Astrocyte of the cerebellum (primary cell): ENCODE measurements at regions not wholly inside any gene's neighbourhood (a gene's known extent, or its start where the extent isn't known, plus 50 kb on each side); places are given as distances from the start of the nearest gene placed in this dataset.
"Not testable (repeated sequence)": the region's sequence is repeated elsewhere in the genome, so short reads cannot be mapped to it uniquely, and the experiment has no call there.

Experiments used
- DNase-seq: peaks from one replicate; pipeline ENCODE4 v3.0.0-alpha.2; 2011; ENCODE audit warnings: low read depth
- H3K4me3 ChIP-seq: 2 replicates; pipeline ENCODE4 v1.5.1; 2011; ENCODE audit warnings: mild to moderate bottlenecking, low read depth, low read length, moderate library complexity
- in situ Hi-C: cut with HindIII; loops from 2 replicates; pipeline ENCODE4 v1.10.0; 2017; ENCODE audit warnings: low sequenced_read_pairs
- TF ChIP-seq, protein P1 (sequence below): IDR thresholded peaks from 2 replicates; pipeline ENCODE4 v1.5.1; 2012; ENCODE audit warnings: low read length, low read depth, moderate library complexity, mild to moderate bottlenecking; ENCODE audit errors: missing control alignments

DNA sequence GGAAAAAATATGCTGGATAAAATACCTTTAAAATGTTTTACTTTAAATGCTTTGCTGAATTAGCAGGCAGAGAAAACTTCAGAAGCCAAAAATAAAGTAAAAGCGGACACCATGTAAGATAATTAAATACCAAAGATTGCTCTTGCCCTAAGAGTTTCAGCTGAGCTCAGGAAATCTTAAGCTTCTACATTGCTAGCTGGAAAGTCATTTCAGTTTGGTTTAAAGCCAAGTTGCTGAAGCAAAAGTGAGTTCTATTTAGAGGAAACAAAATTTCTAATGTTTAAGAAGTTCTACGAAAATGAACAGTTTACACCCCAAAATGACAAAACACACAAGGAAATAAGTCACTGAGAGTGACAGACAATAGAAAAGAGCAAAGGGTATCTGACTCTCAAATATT, 310.0 kb downstream of the ADAMTS20 start:
- H3K4me3 ChIP-seq = no peak overlapping the region
- in situ Hi-C loops = no loop called here
- TF ChIP-seq, protein P1, sequence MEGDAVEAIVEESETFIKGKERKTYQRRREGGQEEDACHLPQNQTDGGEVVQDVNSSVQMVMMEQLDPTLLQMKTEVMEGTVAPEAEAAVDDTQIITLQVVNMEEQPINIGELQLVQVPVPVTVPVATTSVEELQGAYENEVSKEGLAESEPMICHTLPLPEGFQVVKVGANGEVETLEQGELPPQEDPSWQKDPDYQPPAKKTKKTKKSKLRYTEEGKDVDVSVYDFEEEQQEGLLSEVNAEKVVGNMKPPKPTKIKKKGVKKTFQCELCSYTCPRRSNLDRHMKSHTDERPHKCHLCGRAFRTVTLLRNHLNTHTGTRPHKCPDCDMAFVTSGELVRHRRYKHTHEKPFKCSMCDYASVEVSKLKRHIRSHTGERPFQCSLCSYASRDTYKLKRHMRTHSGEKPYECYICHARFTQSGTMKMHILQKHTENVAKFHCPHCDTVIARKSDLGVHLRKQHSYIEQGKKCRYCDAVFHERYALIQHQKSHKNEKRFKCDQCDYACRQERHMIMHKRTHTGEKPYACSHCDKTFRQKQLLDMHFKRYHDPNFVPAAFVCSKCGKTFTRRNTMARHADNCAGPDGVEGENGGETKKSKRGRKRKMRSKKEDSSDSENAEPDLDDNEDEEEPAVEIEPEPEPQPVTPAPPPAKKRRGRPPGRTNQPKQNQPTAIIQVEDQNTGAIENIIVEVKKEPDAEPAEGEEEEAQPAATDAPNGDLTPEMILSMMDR = no peak
- peak; percentile 2 for DNase-seq

DNA sequence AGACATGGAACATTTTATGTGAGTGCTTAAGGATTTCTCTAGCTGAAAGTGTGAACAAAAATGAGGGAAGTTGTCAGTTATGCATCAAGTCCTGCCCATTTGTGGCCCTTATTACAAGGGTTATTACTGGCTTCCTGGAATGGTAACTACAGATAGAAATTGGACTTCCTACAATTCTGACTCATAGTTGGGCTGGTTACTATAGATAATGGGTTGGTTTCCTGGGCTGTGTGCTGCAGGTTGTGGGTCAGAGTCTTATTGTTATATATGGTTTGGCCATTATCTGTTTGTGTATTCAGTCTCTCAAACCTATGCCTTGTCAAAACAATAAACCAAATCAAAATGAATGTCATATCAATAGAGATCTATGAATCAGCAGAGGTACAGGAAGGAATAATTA, 313.7 kb downstream of the ADAMTS20 start:
- in situ Hi-C loops = no loop called here
- no peak overlapping the region for H3K4me3 ChIP-seq
- no peak for DNase-seq
- TF ChIP-seq, protein P1 = no peak

DNA sequence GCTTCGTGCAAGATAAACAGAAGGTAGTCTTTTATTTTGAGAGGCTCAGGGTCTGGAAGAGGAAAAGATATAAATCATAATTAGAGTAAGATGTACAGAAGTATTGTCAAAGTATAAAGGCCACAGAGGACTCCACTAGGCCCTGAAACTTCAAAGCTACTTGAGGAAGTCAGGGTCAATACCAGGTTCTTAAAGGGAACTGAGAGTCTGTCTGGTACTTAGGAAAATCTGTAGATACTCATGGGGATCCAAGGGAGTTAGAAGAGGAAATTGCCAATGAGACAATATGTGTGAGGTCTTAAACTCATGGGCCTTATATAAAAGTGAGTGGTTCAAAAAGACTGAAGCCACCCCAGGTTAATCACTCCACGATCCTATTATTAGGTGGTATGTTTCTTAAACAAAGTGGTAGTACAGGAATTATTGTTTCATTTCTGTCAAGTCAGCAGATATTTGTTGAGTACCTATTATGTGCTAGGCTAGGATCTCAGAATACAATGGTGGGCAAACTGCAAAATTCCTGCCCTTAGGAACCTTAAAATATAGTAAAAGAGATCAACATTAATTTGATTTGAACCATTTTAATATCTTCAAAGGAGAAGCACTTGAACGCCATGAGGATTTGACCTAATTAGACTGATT, 314.6 kb downstream of the ADAMTS20 start:
- in situ Hi-C loops = no loop called here
- DNase-seq = no peak
- H3K4me3 ChIP-seq = no peak overlapping the region
- TF ChIP-seq, protein P1 = no peak

DNA sequence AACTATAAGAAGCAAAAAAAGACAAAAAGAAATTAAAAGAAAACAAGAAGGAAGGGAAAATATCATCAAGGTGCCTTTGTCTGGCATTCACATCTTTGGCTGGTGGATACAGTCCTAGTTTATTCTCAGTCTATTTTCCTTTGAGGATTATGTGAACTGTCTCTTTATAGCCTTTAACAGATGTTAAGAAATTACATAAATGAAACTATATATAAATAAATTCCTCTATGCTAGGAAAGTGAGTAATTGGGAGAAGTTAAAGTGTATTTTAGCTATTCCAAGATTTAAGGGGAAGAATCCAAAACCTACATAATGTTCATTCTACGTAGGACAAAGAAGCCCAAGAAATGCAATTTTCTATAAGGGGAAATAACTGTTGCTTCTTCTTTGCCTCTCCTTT, 316.3 kb downstream of the ADAMTS20 start:
- H3K4me3 ChIP-seq = no peak overlapping the region
- in situ Hi-C loops = no loop called here
- TF ChIP-seq, protein P1 = no peak
- no peak for DNase-seq

DNA sequence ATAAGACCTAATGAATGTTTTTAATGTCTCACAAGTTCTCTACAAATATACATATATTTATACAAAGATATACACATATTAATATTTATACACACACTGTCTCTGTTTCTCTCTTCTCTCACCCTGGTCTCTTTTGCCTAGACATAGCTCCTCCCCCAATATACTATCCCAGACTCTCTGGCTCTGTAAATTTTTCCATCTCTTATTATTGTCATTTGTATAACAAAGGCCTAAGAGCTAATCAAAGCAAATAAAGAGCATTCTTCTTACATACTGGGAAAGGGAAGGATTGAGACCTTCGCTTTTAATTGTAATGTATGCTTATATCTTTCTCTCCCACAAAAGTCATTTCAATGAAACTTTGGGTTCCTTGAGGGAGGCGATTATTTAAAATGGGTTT, 318.1 kb downstream of the ADAMTS20 start:
- in situ Hi-C loops = no loop called here
- TF ChIP-seq, protein P1 = no peak
- no peak overlapping the region for H3K4me3 ChIP-seq
- DNase-seq = no peak

DNA sequence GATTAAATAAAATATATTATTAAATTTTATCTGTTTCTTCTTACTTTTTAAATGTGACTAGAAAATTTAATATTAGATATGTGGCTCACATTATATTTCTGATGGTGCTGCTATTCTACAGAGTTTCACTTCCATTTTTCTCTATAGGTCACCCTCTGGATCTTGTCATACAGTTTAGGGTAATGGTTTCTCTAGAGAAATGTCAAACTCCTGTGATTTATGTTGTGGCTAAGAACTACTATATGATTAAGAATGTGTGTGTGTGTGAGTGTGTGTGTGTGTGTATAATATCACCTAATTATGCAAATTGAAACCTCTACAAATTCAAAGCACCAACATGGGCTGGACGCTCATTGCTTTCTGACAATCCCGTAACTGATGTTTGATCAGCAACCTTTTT, 325.9 kb downstream of the ADAMTS20 start:
- TF ChIP-seq, protein P1 = no peak
- in situ Hi-C loops = no loop called here

DNA sequence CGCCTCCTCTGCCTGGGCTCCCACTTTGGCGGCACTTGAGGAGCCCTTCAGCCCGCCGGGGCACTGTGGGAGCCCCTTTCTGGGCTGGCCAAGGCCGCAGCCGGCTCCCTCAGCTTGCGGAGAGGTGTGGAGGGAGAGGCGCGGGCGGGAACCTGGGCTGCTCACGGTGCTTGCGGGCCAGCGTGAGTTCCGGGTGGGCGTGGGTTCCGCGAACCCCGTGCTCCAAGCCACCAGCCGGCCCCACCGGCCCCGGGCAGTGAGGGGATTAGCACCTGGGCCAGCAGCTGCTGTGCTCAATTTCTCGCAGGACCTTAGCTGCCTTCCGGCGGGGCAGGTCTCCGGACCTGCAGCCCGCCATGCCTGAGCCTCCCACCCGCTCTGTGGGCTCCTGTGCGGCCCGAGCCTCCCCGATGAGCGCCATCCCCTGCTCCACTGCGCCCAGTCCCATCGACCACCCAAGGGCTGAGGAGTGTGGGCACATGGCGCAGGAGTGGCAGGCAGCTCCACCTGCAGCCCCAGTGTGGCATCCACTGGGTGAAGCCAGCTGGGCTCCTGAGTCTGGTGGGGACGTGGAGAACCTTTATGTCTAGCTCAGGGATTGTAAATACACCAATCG, 327.7 kb downstream of the ADAMTS20 start:
- DNase-seq, in situ Hi-C loops, H3K4me3 ChIP-seq: not testable (repeated sequence)

More for the DNA sequence above, 325.9 kb downstream of the ADAMTS20 start:
- no peak overlapping the region for H3K4me3 ChIP-seq
- DNase-seq = no peak
